DND-41 (cell line): ENCODE measurements at regions not wholly inside any gene's neighbourhood (a gene's known extent, or its start where the extent isn't known, plus 50 kb on each side); places are given as distances from the start of the nearest gene placed in this dataset.

Source experiments
- CTCF ChIP-seq: IDR thresholded peaks from 2 replicates; pipeline ENCODE4 v1.5.1; 2012; ENCODE audit warnings: borderline replicate concordance, low read length, moderate library complexity, mild to moderate bottlenecking; ENCODE audit not compliant: poor library complexity, severe bottlenecking; ENCODE audit errors: extremely low read depth
- EZH2 ChIP-seq: IDR thresholded peaks from 3 replicates; pipeline ENCODE4 v1.6.1; 2012; ENCODE audit warnings: borderline replicate concordance, low read depth, mild to moderate bottlenecking, moderate library complexity, low read length, inconsistent platforms; ENCODE audit not compliant: severe bottlenecking

DNA sequence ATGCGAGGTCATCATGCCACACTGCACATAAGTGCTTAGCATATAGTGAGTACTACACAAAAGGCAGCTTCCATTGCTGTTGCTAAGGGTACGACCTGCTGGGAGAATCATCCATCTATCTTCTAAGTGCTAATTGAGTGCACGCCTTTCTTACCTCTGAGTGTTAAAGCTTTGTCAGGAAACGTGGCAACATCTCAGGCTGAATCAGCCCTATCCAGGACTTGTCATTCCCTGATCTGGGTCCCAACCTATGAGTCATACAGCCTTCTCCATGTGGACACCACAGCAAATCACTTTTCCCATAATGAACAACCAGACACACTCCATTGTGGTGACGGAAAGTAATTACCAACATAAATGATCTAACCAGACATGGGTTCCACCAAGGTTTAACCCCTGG is 201.1 kb upstream of the MAF start:
- TF ChIP-seq CTCF (no peak), EZH2 (no peak)
